IPS-18c (cell line): ENCODE measurements at regions not wholly inside any gene's neighbourhood (a gene's known extent, or its start where the extent isn't known, plus 50 kb on each side); places are given as distances from the start of the nearest gene placed in this dataset.
A peak's percentile ranks its signal among the peaks of the same experiment; 100 is the strongest.
"Not testable (repeated sequence)": the region's sequence is repeated elsewhere in the genome, so short reads cannot be mapped to it uniquely, and the experiment has no call there.

Experiments
- H3K4me3 ChIP-seq: 2 replicates; pipeline ENCODE4 v1.7.0; 2013; ENCODE audit warnings: low read depth, mild to moderate bottlenecking, low read length, moderate library complexity; ENCODE audit not compliant: insufficient read depth
- H3K9me3 ChIP-seq: one replicate; pipeline ENCODE4 v1.6.1; 2013; ENCODE audit warnings: mild to moderate bottlenecking, low read length, moderate library complexity; ENCODE audit not compliant: control insufficient read depth, insufficient read depth

DNA sequence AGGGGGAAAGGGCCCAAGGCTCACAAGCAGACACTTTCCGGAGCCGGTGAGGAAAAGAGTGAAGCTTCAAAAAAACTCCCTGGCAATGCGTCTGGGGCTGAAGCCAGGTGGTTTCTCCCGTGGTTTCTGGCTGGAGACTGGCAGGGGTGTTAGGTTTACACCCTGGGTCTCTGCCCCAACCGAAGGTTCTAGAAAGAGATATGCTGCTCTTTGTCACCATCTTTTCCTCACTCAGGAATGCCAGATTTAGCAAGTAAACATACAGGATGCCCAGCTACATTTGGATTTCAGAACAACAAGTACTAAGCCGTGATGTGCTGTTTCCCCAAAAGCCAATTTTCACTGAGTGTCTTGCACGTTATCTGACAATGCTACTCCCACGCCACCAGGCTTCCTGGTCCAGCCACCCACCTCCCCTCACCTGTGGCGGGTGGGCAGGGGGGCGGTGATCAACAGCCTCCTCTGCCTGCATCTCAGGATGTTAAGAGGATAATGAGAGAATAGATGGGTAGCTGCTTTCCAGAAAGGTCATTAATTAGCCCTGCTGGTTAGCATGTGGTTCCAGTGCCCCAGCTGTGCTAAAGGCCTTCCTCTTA is 69.6 kb upstream of the OLIG2 start:
- no peaks in the 10 kb centered on the region for H3K9me3 ChIP-seq
- H3K4me3 ChIP-seq, result no peak overlapping the region

GRCh38 chr21:32957545-32957944 is 68.2 kb upstream of the OLIG2 start:
- no peak overlapping the region for H3K4me3 ChIP-seq
- no peaks in the 10 kb centered on the region for H3K9me3 ChIP-seq

GRCh38 chr21:32958288-32959002 is 67.3 kb upstream of the OLIG2 start:
- H3K9me3 ChIP-seq, result no peaks in the 10 kb centered on the region
- no peak overlapping the region for H3K4me3 ChIP-seq

- Histone ChIP-seq H3K9me3 (no peaks in the 10 kb centered on the region), H3K4me3 (no peak overlapping the region)
Observed at GRCh38 chr21:32962268-32962667, 63.5 kb upstream of the OLIG2 start.

- Histone ChIP-seq H3K9me3 (no peaks in the 10 kb centered on the region), H3K4me3 (no peak overlapping the region)
Observed at GRCh38 chr21:32965129-32965680, 60.5 kb upstream of the OLIG2 start.

DNA sequence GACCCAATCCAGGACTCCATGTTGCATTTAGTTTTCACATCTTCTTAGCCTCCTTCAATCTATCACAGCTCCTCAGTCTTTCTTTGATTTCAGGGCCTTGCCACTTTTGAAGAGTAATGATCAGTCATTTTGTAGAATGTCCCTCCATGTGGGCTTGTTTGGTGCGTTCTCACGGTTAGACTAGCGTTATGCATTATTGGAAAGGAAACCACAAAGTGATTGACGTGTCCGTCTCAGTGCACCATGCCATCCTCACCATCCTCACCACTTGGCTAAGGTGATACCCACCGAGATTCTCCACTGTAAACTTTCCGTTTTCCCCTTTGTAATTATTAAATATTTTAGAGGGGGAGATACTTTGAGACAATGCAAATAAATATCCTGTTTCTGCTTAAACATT is 59.6 kb upstream of the OLIG2 start:
- Histone ChIP-seq H3K9me3 (no peaks in the 10 kb centered on the region), H3K4me3 (no peak overlapping the region)

- not testable (repeated sequence) for H3K9me3 ChIP-seq
Observed at GRCh38 chr21:32968103-32968502, 57.6 kb upstream of the OLIG2 start.

GRCh38 chr21:32974653-32975052 is 51.1 kb upstream of the OLIG2 start:
- Histone ChIP-seq H3K4me3 (no peak overlapping the region), H3K9me3 (no peaks in the 10 kb centered on the region)

More at GRCh38 chr21:32968103-32968502, 57.6 kb upstream of the OLIG2 start:
- peak overlapping the region; percentile 17; the same call in 1 of the 2 replicates for H3K4me3 ChIP-seq

GRCh38 chr21:32975811-32976431 is 49.8 kb upstream of the OLIG2 start:
- Histone ChIP-seq H3K9me3 (no peaks in the 10 kb centered on the region), H3K4me3 (no peak overlapping the region)
